OCI-LY7 (cell line): ENCODE measurements at regions not wholly inside any gene's neighbourhood (a gene's known extent, or its start where the extent isn't known, plus 50 kb on each side); places are given as distances from the start of the nearest gene placed in this dataset.

ENCODE experiments used
- EZH2phosphoT487 ChIP-seq: fragments of 200-600 bp; sonication (generic); IDR thresholded peaks from 2 replicates; pipeline ENCODE4 v1.6.1; 2018; ENCODE audit warnings: low read depth, borderline replicate concordance, mild to moderate bottlenecking, mixed run types, antibody characterized with exemption, low read length, moderate library complexity, mixed read lengths
- TF ChIP-seq, protein P1 (sequence below): fragments of 200-600 bp; sonication (generic); conservative IDR thresholded peaks from 2 replicates; pipeline ENCODE4 v1.5.1; 2014; ENCODE audit warnings: mild to moderate bottlenecking, antibody characterized with exemption, low read length, moderate library complexity, mixed read lengths

- TF ChIP-seq, protein P1, sequence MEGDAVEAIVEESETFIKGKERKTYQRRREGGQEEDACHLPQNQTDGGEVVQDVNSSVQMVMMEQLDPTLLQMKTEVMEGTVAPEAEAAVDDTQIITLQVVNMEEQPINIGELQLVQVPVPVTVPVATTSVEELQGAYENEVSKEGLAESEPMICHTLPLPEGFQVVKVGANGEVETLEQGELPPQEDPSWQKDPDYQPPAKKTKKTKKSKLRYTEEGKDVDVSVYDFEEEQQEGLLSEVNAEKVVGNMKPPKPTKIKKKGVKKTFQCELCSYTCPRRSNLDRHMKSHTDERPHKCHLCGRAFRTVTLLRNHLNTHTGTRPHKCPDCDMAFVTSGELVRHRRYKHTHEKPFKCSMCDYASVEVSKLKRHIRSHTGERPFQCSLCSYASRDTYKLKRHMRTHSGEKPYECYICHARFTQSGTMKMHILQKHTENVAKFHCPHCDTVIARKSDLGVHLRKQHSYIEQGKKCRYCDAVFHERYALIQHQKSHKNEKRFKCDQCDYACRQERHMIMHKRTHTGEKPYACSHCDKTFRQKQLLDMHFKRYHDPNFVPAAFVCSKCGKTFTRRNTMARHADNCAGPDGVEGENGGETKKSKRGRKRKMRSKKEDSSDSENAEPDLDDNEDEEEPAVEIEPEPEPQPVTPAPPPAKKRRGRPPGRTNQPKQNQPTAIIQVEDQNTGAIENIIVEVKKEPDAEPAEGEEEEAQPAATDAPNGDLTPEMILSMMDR, result no peak
- TF ChIP-seq EZH2phosphoT487, result no peak
Measured at GRCh38 chr6:48894469-48894868, 568.6 kb downstream of the MMUT start.
